RPMI7951 (cell line): ENCODE measurements at regions not wholly inside any gene's neighbourhood (a gene's known extent, or its start where the extent isn't known, plus 50 kb on each side); places are given as distances from the start of the nearest gene placed in this dataset.

ENCODE experiments used
- DNase-seq: peaks from one replicate; pipeline ENCODE4 v3.0.0-alpha.2; 2012; ENCODE audit warnings: low read depth

- peak; percentile 19 for DNase-seq
Measured at GRCh38 chr1:116819081-116819480, 64.9 kb downstream of the CD2 start.

- DNase-seq: peak; percentile 93
Measured at GRCh38 chr1:116820369-116820768, 66.1 kb downstream of the CD2 start.

- no peak for DNase-seq
Measured at GRCh38 chr1:116821763-116822162, 67.5 kb downstream of the CD2 start.

- DNase-seq: no peak
Measured at GRCh38 chr1:116824631-116825206, 70.5 kb downstream of the CD2 start.

- DNase-seq: no peak
Measured at GRCh38 chr1:116825207-116825719, 71.0 kb downstream of the CD2 start.

GRCh38 chr1:116825720-116826438 is 71.6 kb downstream of the CD2 start:
- no peak for DNase-seq

- peak; percentile 77 for DNase-seq
Measured at GRCh38 chr1:116826818-116827606, 72.8 kb downstream of the CD2 start.

GRCh38 chr1:116827607-116828105 is 73.4 kb downstream of the CD2 start:
- DNase-seq: no peak

GRCh38 chr1:116832308-116832931 is 77.3 kb upstream of the PTGFRN start:
- DNase-seq: no peak

- DNase-seq: no peak
Measured at GRCh38 chr1:116832932-116833578, 76.7 kb upstream of the PTGFRN start.

GRCh38 chr1:116833718-116834117 is 76.0 kb upstream of the PTGFRN start:
- no peak for DNase-seq

- no peak for DNase-seq
Measured at GRCh38 chr1:116834595-116834994, 75.1 kb upstream of the PTGFRN start.

- no peak for DNase-seq
Measured at GRCh38 chr1:116835161-116835560, 74.6 kb upstream of the PTGFRN start.

- no peak for DNase-seq
Measured at GRCh38 chr1:116836099-116836498, 73.6 kb upstream of the PTGFRN start.

- DNase-seq: no peak
Measured at GRCh38 chr1:116841569-116842344, 68.0 kb upstream of the PTGFRN start.

GRCh38 chr1:116842654-116843053 is 67.1 kb upstream of the PTGFRN start:
- DNase-seq: peak; percentile 39

- no peak for DNase-seq
Measured at GRCh38 chr1:116844775-116845174, 64.9 kb upstream of the PTGFRN start.

- no peak for DNase-seq
Measured at GRCh38 chr1:116847190-116847589, 62.5 kb upstream of the PTGFRN start.

GRCh38 chr1:116847688-116848531 is 61.8 kb upstream of the PTGFRN start:
- peak; percentile 82 for DNase-seq

GRCh38 chr1:116850436-116850835 is 59.3 kb upstream of the PTGFRN start:
- DNase-seq: peak; percentile 49
